ENCODE measurements at regions not wholly inside any gene's neighbourhood (a gene's known extent, or its start where the extent isn't known, plus 50 kb on each side); places are given as distances from the start of the nearest gene placed in this dataset.
A peak's percentile ranks its signal among the peaks of the same experiment; 100 is the strongest.

DNA sequence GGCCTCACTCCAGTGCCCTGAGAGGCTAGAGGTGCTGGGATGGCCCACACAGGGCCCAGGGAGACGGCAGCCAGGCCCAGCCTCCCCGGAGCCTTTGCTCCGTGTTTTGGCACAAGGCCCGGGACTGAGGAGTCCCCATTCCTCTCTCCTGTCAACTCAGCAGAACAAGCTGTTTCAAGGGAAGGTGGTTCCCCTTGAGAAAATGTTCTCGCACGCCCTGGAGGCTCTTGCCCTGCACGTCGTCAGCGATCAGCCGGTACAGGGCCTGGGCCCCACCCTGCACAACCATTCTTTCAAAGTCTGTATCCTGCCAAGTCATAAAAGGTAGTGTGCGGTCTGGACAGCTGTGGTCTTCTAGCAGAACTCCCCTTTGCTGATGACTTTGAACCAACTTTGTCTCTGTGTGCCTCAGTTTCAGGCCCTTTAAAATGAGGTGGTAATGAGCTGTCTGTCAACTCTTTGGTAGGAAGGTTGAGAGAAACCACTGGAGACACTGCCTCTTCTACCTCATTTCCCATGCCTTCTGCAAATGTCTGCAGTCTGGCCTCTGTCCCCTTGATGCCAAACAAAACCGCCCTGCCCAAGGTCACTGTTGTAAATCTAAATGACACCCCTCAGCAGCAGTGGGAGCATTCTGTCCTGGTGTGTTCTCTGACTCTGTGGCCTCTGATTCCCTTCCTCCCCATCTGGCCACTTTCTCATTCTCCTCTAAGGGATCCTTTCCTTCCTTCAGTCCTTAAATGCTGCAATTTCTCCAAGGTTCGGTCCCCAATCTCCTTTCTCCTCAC is 138.6 kb upstream of the JUN start:
- Histone ChIP-seq H3K36me3 (no peaks in the 10 kb centered on the region), H3K4me1 (peaks cover 12% of the 10 kb centered on the region), H3K27me3 (no peaks in the 10 kb centered on the region), H3K27ac (peak overlapping the region; percentile 52), H3K4me3 (no peak overlapping the region), H3K9me3 (no peaks in the 10 kb centered on the region)
- peak; percentile 96 for ATAC-seq
- intact Hi-C loops (cut with DNase I) = no loop called here
- DNase-seq = peak; percentile 88
- no peak for TF ChIP-seq CTCF (IDR thresholded peaks at IDR 0.05)

DNA sequence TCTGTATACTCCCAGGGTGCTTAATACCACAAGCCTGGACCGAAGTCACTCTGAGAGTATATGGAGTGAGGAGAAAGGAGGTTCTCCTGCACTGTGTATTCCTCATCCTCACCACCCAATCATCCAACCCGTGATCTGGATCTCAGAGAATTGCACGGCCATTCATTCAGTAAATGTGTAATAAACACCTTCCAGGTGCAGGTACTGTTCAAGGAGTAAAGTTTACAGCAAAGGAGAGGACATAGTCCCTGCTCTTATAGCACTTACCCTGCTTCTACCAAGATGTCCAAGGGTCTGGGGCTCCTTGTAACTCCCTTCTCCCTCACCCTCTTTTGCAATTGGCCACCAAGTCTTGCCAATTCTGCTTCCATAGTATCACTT is 139.2 kb upstream of the JUN start:
- TF ChIP-seq CTCF (IDR thresholded peaks at IDR 0.05) = no peak

GRCh38 chr1:58924016-58924565 is 140.2 kb upstream of the JUN start:
- intact Hi-C loops (cut with DNase I) = no loop called here
- DNase-seq (no peak), ATAC-seq (no peak)
- H3K27me3 ChIP-seq = no peaks in the 10 kb centered on the region
- H3K27ac ChIP-seq = no peak overlapping the region
- no peak for TF ChIP-seq CTCF (IDR thresholded peaks at IDR 0.05)
- peaks cover 12% of the 10 kb centered on the region for H3K4me1 ChIP-seq
- no peak overlapping the region for H3K4me3 ChIP-seq
- no peaks in the 10 kb centered on the region for H3K36me3 ChIP-seq
- no peaks in the 10 kb centered on the region for H3K9me3 ChIP-seq

More for the DNA sequence above, 139.2 kb upstream of the JUN start:
- no peak overlapping the region for H3K4me3 ChIP-seq
- no peak overlapping the region for H3K27ac ChIP-seq
- H3K4me1 ChIP-seq = peaks cover 12% of the 10 kb centered on the region
- no peaks in the 10 kb centered on the region for H3K9me3 ChIP-seq
- ATAC-seq (no peak), DNase-seq (no peak)
- intact Hi-C loops (cut with DNase I) = no loop called here
- no peaks in the 10 kb centered on the region for H3K27me3 ChIP-seq
- H3K36me3 ChIP-seq = no peaks in the 10 kb centered on the region

- Histone ChIP-seq H3K27ac (no peak overlapping the region), H3K9me3 (no peaks in the 10 kb centered on the region), H3K27me3 (no peaks in the 10 kb centered on the region), H3K36me3 (no peaks in the 10 kb centered on the region), H3K4me1 (peaks cover 12% of the 10 kb centered on the region), H3K4me3 (no peak overlapping the region)
- no peak for DNase-seq
- no peak for ATAC-seq
- no peak for TF ChIP-seq CTCF (IDR thresholded peaks at IDR 0.05)
- intact Hi-C loops (cut with DNase I) = no loop called here
Observed at GRCh38 chr1:58924821-58925220, 141.0 kb upstream of the JUN start.

GRCh38 chr1:58925247-58925646 is 141.4 kb upstream of the JUN start:
- no peaks in the 10 kb centered on the region for H3K27me3 ChIP-seq
- H3K4me3 ChIP-seq = no peak overlapping the region
- no peak overlapping the region for H3K27ac ChIP-seq
- H3K9me3 ChIP-seq = no peaks in the 10 kb centered on the region
- intact Hi-C loops (cut with DNase I) = no loop called here
- DNase-seq (no peak), ATAC-seq (no peak)
- peaks cover 12% of the 10 kb centered on the region for H3K4me1 ChIP-seq
- no peaks in the 10 kb centered on the region for H3K36me3 ChIP-seq
- TF ChIP-seq CTCF (IDR thresholded peaks at IDR 0.05) = no peak
